ENCODE measurements at regions not wholly inside any gene's neighbourhood (a gene's known extent, or its start where the extent isn't known, plus 50 kb on each side); places are given as distances from the start of the nearest gene placed in this dataset.

DNA sequence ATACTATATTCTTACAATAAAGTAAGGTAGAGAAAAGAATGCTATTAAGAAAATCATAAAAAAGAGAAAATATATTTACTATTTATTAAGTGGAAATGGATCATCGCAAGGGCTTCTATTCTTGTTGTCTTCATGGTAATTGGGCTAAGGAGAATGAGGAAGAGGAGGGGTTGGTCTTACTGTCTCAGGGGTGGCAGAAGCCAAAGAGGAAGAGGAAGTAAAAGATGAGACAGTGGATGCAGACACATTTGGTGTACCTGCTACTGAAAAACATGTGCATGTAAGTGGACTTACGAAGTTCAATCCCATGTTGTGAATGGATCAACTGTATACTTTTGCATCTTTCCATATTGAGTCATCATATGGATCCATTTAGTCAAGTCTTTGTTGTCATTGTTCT lies 1502.1 kb upstream of the ADGRL3 start:
- TF ChIP-seq, protein P1, sequence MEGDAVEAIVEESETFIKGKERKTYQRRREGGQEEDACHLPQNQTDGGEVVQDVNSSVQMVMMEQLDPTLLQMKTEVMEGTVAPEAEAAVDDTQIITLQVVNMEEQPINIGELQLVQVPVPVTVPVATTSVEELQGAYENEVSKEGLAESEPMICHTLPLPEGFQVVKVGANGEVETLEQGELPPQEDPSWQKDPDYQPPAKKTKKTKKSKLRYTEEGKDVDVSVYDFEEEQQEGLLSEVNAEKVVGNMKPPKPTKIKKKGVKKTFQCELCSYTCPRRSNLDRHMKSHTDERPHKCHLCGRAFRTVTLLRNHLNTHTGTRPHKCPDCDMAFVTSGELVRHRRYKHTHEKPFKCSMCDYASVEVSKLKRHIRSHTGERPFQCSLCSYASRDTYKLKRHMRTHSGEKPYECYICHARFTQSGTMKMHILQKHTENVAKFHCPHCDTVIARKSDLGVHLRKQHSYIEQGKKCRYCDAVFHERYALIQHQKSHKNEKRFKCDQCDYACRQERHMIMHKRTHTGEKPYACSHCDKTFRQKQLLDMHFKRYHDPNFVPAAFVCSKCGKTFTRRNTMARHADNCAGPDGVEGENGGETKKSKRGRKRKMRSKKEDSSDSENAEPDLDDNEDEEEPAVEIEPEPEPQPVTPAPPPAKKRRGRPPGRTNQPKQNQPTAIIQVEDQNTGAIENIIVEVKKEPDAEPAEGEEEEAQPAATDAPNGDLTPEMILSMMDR (IDR thresholded peaks at IDR 0.05): no peak
- no peak for TF ChIP-seq EP300 (IDR thresholded peaks at IDR 0.05)
- no peak for TF ChIP-seq POLR2A (IDR thresholded peaks at IDR 0.05)
- no peak for TF ChIP-seq POLR2AphosphoS5 (IDR thresholded peaks at IDR 0.05)
